Ovary (tissue), 7 donors: ENCODE measurements at regions not wholly inside any gene's neighbourhood (a gene's known extent, or its start where the extent isn't known, plus 50 kb on each side); places are given as distances from the start of the nearest gene placed in this dataset.

Source experiments
- DNase-seq, 5 donors: peaks; one replicate each; pipeline ENCODE4 v3.0.0-alpha.2; 2019 to 2020
- H3K27ac ChIP-seq, 2 donors: fragments of 200-600 bp; one replicate each; pipeline versions ENCODE4 v1.5.1 to v1.8.0; 2019 to 2022
- H3K27me3 ChIP-seq: fragments of 200-600 bp; one replicate; pipeline ENCODE4 v1.8.0; 2022
- H3K36me3 ChIP-seq: fragments of 200-600 bp; sonication (generic); one replicate; pipeline ENCODE4 v1.5.1; 2019
- H3K4me1 ChIP-seq: one replicate; pipeline ENCODE4 v1.8.1; 2013; ENCODE audit warnings: mild to moderate bottlenecking, moderate library complexity; ENCODE audit not compliant: insufficient read depth
- H3K4me3 ChIP-seq: fragments of 200-600 bp; sonication (generic); one replicate; pipeline ENCODE4 v1.5.1; 2017
- H3K9me3 ChIP-seq, 2 donors: fragments of 200-600 bp in 1 of 2; sonication (generic) in 1 of 2; one replicate each; pipeline versions ENCODE4 v1.5.1 to v1.8.1; 2013 to 2019; ENCODE audit warnings: mild to moderate bottlenecking in 1 of 2, moderate library complexity in 1 of 2
- EP300 ChIP-seq: sonication (generic); formaldehyde crosslinking; IDR thresholded peaks from one replicate; pipeline ENCODE4 v1.6.1; 2017; ENCODE audit warnings: antibody characterized with exemption
- POLR2A ChIP-seq: fragments of 450-650 bp; IDR thresholded peaks from one replicate; pipeline ENCODE4 v1.6.1; 2017; ENCODE audit warnings: antibody characterized with exemption, mild to moderate bottlenecking, moderate library complexity
- WGBS, 3 donors: extraction: QIAGEN DNeasy Blood & Tissue Kit in 1 of 3; methylation state at CpG; one replicate each; pipeline versions ENCODE4 v1.1.5 to v1.1.7; 2013 to 2017; 5-methylcytosine and 5-hydroxymethylcytosine counted together
- intact Hi-C, 4 donors: fragments of 100-400 bp; cut with DNase I; formaldehyde crosslinking; loops; one replicate each; pipeline versions ENCODE4 v1.11.0 to v1.15.1; 2022 to 2023
- TF ChIP-seq, protein P1 (sequence below), 3 donors: fragments of 450-650 bp in 2 of 3; fragments of 200-600 bp in 1 of 3; IDR thresholded peaks; one replicate each; pipeline versions ENCODE4 v1.5.1 to v1.8.0; 2016 to 2022; ENCODE audit warnings: antibody characterized with exemption in 3 of 3, mild to moderate bottlenecking in 1 of 3
- donor health status: DM: no; HTN: no; CAD: no; lungs with moderate emphysema.
- donor health status: DM: no; HTN: no; CAD: no.
- donor health status: Bipolar disorder and iron deficiency.
- donor health status: DM: no; HTN: no; CAD: no.
- donor health status: DM: yes; HTN: yes; CAD: no.

DNA sequence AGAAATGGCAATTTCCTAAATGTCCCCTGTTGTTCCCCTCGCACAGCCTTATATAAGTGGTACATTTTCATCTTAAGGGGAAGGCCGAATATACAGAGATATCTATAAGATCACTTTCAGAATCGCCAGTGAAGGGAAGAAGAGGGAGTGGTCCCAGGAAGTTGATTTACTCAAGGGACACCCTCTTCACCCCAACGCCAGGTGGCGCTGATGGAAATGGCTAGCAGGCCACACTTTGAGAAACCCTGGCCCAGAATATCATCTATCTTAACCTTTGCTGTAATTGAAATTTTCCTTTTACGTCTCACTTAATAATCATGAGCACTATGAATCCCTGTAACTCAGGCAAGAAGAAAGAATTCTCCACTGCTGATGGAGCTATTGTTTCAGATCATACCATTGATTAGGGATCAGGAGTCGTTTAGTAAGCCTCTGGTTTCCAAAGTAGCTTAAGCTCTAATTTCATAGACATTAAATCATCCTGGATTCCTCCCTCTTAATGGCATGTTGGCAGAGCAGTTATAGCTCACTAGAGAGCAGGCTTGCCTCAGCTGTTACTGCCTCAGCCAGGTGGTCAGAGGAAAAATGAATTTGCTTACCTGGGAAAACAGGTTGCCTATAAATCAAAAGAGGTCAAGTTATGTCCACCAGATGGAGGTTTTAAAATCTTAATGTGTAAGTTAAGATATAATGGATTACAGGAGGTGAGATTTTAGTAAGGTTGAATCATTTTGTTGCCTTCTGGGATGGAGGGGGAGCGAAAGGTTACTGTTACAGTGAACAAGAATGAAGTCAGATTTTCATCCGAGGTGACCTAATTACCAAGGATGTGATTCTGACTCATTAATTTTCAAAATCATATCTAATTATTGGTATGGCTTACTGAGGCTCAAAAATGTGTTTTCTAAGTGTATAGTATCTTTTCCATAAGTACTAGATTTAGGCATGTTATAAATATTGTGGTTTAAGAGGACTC lies 941.2 kb upstream of the TENM3 start:
- Histone ChIP-seq H3K27me3 (no peaks in the 10 kb centered on the region), H3K4me3 (no peak overlapping the region), H3K9me3 (no peaks in the 10 kb centered on the region), H3K36me3 (no peaks in the 10 kb centered on the region), H3K4me1 (no peaks in the 10 kb centered on the region), H3K27ac (no peak overlapping the region)
- no peak for DNase-seq
- intact Hi-C loops, result no loop called here
- TF ChIP-seq, protein P1, sequence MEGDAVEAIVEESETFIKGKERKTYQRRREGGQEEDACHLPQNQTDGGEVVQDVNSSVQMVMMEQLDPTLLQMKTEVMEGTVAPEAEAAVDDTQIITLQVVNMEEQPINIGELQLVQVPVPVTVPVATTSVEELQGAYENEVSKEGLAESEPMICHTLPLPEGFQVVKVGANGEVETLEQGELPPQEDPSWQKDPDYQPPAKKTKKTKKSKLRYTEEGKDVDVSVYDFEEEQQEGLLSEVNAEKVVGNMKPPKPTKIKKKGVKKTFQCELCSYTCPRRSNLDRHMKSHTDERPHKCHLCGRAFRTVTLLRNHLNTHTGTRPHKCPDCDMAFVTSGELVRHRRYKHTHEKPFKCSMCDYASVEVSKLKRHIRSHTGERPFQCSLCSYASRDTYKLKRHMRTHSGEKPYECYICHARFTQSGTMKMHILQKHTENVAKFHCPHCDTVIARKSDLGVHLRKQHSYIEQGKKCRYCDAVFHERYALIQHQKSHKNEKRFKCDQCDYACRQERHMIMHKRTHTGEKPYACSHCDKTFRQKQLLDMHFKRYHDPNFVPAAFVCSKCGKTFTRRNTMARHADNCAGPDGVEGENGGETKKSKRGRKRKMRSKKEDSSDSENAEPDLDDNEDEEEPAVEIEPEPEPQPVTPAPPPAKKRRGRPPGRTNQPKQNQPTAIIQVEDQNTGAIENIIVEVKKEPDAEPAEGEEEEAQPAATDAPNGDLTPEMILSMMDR (IDR thresholded peaks at IDR 0.05), result no peak
- TF ChIP-seq POLR2A (no peak), EP300 (no peak)
- WGBS, 3 donors, result 46 to 55% (median 49%) methylated on average over 9 of the region's 9 CpGs

DNA sequence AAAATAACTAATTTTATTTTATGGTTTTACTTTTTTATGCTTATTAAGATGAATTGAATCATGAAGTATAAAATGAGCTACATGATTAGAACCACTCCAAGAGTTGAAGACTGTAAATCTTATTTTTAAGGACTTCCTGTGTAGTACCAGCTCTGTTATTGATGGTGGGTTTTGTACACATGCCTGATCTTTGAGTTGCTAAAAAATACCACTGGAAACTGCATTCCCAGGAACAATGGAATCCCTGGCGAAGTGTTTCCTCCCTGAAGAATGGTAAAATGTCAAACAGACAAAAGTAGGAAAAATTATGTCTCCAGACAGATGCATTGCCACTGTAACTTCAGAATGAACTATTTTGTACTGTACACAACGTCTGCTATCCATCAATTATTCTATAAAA lies 935.4 kb upstream of the TENM3 start:
- whole genome bisulfite sequencing, 3 donors, result 37 to 47% (median 37%) methylated on average over 2 of the region's 2 CpGs
- H3K36me3 ChIP-seq, result no peaks in the 10 kb centered on the region
- H3K4me3 ChIP-seq, result no peak overlapping the region
- TF ChIP-seq, protein P1 (IDR thresholded peaks at IDR 0.05), result no peak
- no peak for TF ChIP-seq POLR2A
- TF ChIP-seq EP300, result no peak
- intact Hi-C loops, result no loop called here
- H3K9me3 ChIP-seq, result no peaks in the 10 kb centered on the region
- no peaks in the 10 kb centered on the region for H3K27me3 ChIP-seq
- H3K27ac ChIP-seq, result no peak overlapping the region
- DNase-seq, result no peak
- no peaks in the 10 kb centered on the region for H3K4me1 ChIP-seq

DNA sequence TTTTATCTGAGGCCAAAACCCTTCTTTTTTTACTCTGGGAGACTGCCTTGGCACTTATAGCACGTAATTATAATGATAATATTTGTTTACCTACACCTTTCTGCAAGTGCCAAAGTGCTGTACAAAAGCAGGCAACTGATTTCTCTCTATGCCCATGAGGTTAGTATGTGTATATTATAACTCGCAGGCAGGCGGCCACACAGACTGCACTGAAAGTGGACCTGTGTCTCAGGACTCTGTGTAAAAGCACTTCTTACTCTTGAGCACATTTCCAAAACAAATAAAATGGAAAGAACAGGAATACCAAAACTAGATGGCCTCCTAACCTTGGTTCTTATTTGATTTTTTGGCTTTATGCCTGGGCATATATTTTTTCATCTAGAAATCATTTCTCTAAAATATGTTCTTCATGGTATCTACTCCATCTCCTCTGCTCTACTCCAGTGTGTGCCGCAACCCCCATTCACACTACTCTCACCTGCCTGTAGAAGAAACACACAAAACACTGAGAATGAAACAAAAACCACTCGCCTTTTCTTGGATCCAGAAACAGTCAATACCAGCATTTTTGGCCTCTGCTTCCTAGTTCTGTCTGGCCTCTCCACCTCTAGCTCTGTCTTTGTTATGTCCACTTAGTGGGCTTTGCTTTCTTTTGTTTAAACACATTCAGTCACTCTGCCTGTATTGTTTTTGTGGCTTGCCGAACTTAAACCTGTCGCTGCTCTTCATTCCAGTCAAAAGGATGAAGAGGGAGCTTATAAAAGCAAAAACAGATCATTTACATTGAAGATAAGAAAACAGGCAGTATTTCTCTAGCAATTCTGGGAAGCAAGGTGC lies 934.5 kb upstream of the TENM3 start:
- Histone ChIP-seq H3K9me3 (no peaks in the 10 kb centered on the region), H3K4me3 (no peak overlapping the region), H3K27ac (no peak overlapping the region), H3K36me3 (no peaks in the 10 kb centered on the region), H3K4me1 (no peaks in the 10 kb centered on the region), H3K27me3 (no peaks in the 10 kb centered on the region)
- intact Hi-C loops, result no loop called here
- 49 to 64% (median 54%) methylated on average over 7 of the region's 7 CpGs for WGBS, 3 donors
- no peak for TF ChIP-seq POLR2A
- TF ChIP-seq, protein P1 (IDR thresholded peaks at IDR 0.05), result no peak
- no peak for TF ChIP-seq EP300
- no peak for DNase-seq

DNA sequence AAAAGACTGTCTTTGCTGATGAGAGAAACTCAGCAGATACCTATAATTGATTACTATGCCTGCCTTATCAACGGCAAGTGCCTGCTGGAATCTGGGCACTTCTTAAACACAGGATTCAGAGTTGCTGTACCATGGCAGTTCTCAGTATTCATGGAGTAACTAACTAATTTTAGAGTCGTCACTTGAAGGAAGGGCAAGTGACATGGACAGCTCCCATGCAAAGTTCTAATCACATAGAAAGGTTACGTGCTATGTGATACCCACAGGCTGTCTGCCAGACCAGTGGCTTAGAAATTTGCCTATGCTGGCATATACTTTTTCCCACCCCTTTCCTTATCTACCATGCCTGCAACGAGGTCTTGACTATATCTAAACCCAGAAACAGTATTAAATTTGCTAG lies 931.1 kb upstream of the TENM3 start:
- Histone ChIP-seq H3K4me1 (no peaks in the 10 kb centered on the region), H3K27me3 (no peaks in the 10 kb centered on the region), H3K9me3 (no peaks in the 10 kb centered on the region), H3K36me3 (no peaks in the 10 kb centered on the region), H3K4me3 (no peak overlapping the region), H3K27ac (no peak overlapping the region)
- intact Hi-C loops, result no loop called here
- DNase-seq, result no peak
- TF ChIP-seq, protein P1 (IDR thresholded peaks at IDR 0.05), result no peak
- TF ChIP-seq EP300 (no peak), POLR2A (no peak)
- WGBS, 3 donors, result 39 to 63% (median 43%) methylated on average over 4 of the region's 4 CpGs
